ENCODE measurements at regions not wholly inside any gene's neighbourhood (a gene's known extent, or its start where the extent isn't known, plus 50 kb on each side); places are given as distances from the start of the nearest gene placed in this dataset.

- TF ChIP-seq POLR2AphosphoS5 (IDR thresholded peaks at IDR 0.05) (no peak), RAD21 (conservative IDR thresholded peaks at IDR 0.05) (no peak)
Observed at GRCh38 chr18:5065615-5066014, 131.4 kb downstream of the AKAIN1 start.

Data from neural cell (in vitro differentiated cells).